Mucosa of stomach (tissue), 1 donor: ENCODE measurements at regions not wholly inside any gene's neighbourhood (a gene's known extent, or its start where the extent isn't known, plus 50 kb on each side); places are given as distances from the start of the nearest gene placed in this dataset.
"Not testable (repeated sequence)": the region's sequence is repeated elsewhere in the genome, so short reads cannot be mapped to it uniquely, and the experiment has no call there.

ENCODE experiments used
- H3K27me3 ChIP-seq: one replicate; pipeline ENCODE4 v1.7.0; 2013; ENCODE audit warnings: mild to moderate bottlenecking, low read length; ENCODE audit not compliant: control insufficient read depth, insufficient read depth
- H3K36me3 ChIP-seq: one replicate; pipeline ENCODE4 v1.7.0; 2013; ENCODE audit warnings: low read length; ENCODE audit not compliant: control insufficient read depth, insufficient read depth
- H3K4me1 ChIP-seq: one replicate; pipeline ENCODE4 v1.7.0; 2013; ENCODE audit warnings: mild to moderate bottlenecking, low read length; ENCODE audit not compliant: control insufficient read depth, insufficient read depth
- H3K4me3 ChIP-seq: one replicate; pipeline ENCODE4 v1.7.0; 2013; ENCODE audit warnings: low read length
- H3K9ac ChIP-seq: one replicate; pipeline ENCODE4 v1.7.0; 2013; ENCODE audit warnings: mild to moderate bottlenecking, low read length, moderate library complexity
- H3K9me3 ChIP-seq: one replicate; pipeline ENCODE4 v1.7.0; 2013; ENCODE audit warnings: mild to moderate bottlenecking, low read length, moderate library complexity; ENCODE audit not compliant: control insufficient read depth
- donor health status: Pancreatic carcinoma.

GRCh38 chr1:80293818-80294217, 1287.3 kb upstream of the ADGRL4 start:
- H3K27me3 ChIP-seq, result no peaks in the 10 kb centered on the region
- no peaks in the 10 kb centered on the region for H3K4me1 ChIP-seq
- no peaks in the 10 kb centered on the region for H3K9me3 ChIP-seq
- no peaks in the 10 kb centered on the region for H3K36me3 ChIP-seq
- H3K4me3 ChIP-seq, result no peak overlapping the region
- no peak overlapping the region for H3K9ac ChIP-seq

GRCh38 chr1:80288750-80289149, 1282.2 kb upstream of the ADGRL4 start:
- H3K4me1 ChIP-seq, H3K4me3 ChIP-seq, H3K27me3 ChIP-seq, H3K36me3 ChIP-seq, H3K9ac ChIP-seq, H3K9me3 ChIP-seq: not testable (repeated sequence)

GRCh38 chr1:80282536-80282935, 1276.0 kb upstream of the ADGRL4 start:
- Histone ChIP-seq H3K27me3 (no peaks in the 10 kb centered on the region), H3K9me3 (no peaks in the 10 kb centered on the region), H3K9ac (no peak overlapping the region), H3K4me3 (no peak overlapping the region), H3K36me3 (no peaks in the 10 kb centered on the region), H3K4me1 (no peaks in the 10 kb centered on the region)

GRCh38 chr1:80278936-80279335, 1272.4 kb upstream of the ADGRL4 start:
- H3K9me3 ChIP-seq, result no peaks in the 10 kb centered on the region
- H3K36me3 ChIP-seq, result no peaks in the 10 kb centered on the region
- H3K4me1 ChIP-seq, result no peaks in the 10 kb centered on the region
- no peak overlapping the region for H3K9ac ChIP-seq
- no peak overlapping the region for H3K4me3 ChIP-seq
- H3K27me3 ChIP-seq, result no peaks in the 10 kb centered on the region

- H3K9ac ChIP-seq, result no peak overlapping the region
- H3K4me3 ChIP-seq, result no peak overlapping the region
- no peaks in the 10 kb centered on the region for H3K4me1 ChIP-seq
- H3K36me3 ChIP-seq, result no peaks in the 10 kb centered on the region
- H3K27me3 ChIP-seq, result no peaks in the 10 kb centered on the region
- no peaks in the 10 kb centered on the region for H3K9me3 ChIP-seq
These were observed 1267.7 kb upstream of the ADGRL4 start for GRCh38 chr1:80274256-80274655.

- Histone ChIP-seq H3K36me3 (no peaks in the 10 kb centered on the region), H3K27me3 (no peaks in the 10 kb centered on the region), H3K4me1 (no peaks in the 10 kb centered on the region), H3K9ac (no peak overlapping the region), H3K9me3 (no peaks in the 10 kb centered on the region), H3K4me3 (no peak overlapping the region)
These were observed 1266.0 kb upstream of the ADGRL4 start for GRCh38 chr1:80272495-80272894.

GRCh38 chr1:80258659-80259058, 1252.1 kb upstream of the ADGRL4 start:
- H3K9me3 ChIP-seq, result no peaks in the 10 kb centered on the region
- H3K4me1 ChIP-seq, result no peaks in the 10 kb centered on the region
- H3K9ac ChIP-seq, result no peak overlapping the region
- no peaks in the 10 kb centered on the region for H3K36me3 ChIP-seq
- H3K4me3 ChIP-seq, result no peak overlapping the region
- no peaks in the 10 kb centered on the region for H3K27me3 ChIP-seq

GRCh38 chr1:80251591-80251990, 1245.1 kb upstream of the ADGRL4 start:
- Histone ChIP-seq H3K36me3 (no peaks in the 10 kb centered on the region), H3K4me3 (no peak overlapping the region), H3K27me3 (no peaks in the 10 kb centered on the region), H3K9me3 (no peaks in the 10 kb centered on the region), H3K4me1 (no peaks in the 10 kb centered on the region), H3K9ac (no peak overlapping the region)

GRCh38 chr1:80251171-80251570, 1244.6 kb upstream of the ADGRL4 start:
- H3K27me3 ChIP-seq, result no peaks in the 10 kb centered on the region
- no peaks in the 10 kb centered on the region for H3K9me3 ChIP-seq
- H3K4me1 ChIP-seq, result no peaks in the 10 kb centered on the region
- no peak overlapping the region for H3K4me3 ChIP-seq
- H3K9ac ChIP-seq, result no peak overlapping the region
- H3K36me3 ChIP-seq, result no peaks in the 10 kb centered on the region

- H3K4me1 ChIP-seq, result no peaks in the 10 kb centered on the region
- no peak overlapping the region for H3K9ac ChIP-seq
- no peak overlapping the region for H3K4me3 ChIP-seq
- no peaks in the 10 kb centered on the region for H3K9me3 ChIP-seq
- no peaks in the 10 kb centered on the region for H3K27me3 ChIP-seq
- no peaks in the 10 kb centered on the region for H3K36me3 ChIP-seq
These were observed 1244.1 kb upstream of the ADGRL4 start for GRCh38 chr1:80250573-80251168.

GRCh38 chr1:80249699-80250098, 1243.2 kb upstream of the ADGRL4 start:
- Histone ChIP-seq H3K27me3 (no peaks in the 10 kb centered on the region), H3K9me3 (no peaks in the 10 kb centered on the region)

GRCh38 chr1:80248886-80249285, 1242.4 kb upstream of the ADGRL4 start:
- H3K4me3 ChIP-seq, result no peak overlapping the region

More at GRCh38 chr1:80249699-80250098, 1243.2 kb upstream of the ADGRL4 start:
- Histone ChIP-seq H3K4me1 (no peaks in the 10 kb centered on the region), H3K4me3 (no peak overlapping the region), H3K9ac (no peak overlapping the region), H3K36me3 (no peaks in the 10 kb centered on the region)

GRCh38 chr1:80245813-80246212, 1239.3 kb upstream of the ADGRL4 start:
- Histone ChIP-seq H3K36me3 (no peaks in the 10 kb centered on the region), H3K4me1 (no peaks in the 10 kb centered on the region), H3K9ac (no peak overlapping the region), H3K4me3 (no peak overlapping the region), H3K9me3 (no peaks in the 10 kb centered on the region), H3K27me3 (no peaks in the 10 kb centered on the region)

More at GRCh38 chr1:80248886-80249285, 1242.4 kb upstream of the ADGRL4 start:
- Histone ChIP-seq H3K9ac (no peak overlapping the region), H3K27me3 (no peaks in the 10 kb centered on the region), H3K9me3 (no peaks in the 10 kb centered on the region), H3K4me1 (no peaks in the 10 kb centered on the region), H3K36me3 (no peaks in the 10 kb centered on the region)
